ENCODE measurements at regions not wholly inside any gene's neighbourhood (a gene's known extent, or its start where the extent isn't known, plus 50 kb on each side); places are given as distances from the start of the nearest gene placed in this dataset.

- H3K36me3 ChIP-seq (ENCODE audit: insufficient read depth, low read length): no peaks in the 10 kb centered on the region
- Mint-ChIP-seq H3K4me1 (no peaks in the 10 kb centered on the region), H3K4me3 (no peak overlapping the region), H3K27ac (no peak overlapping the region), H3K36me3 (no peaks in the 10 kb centered on the region), H3K9me3 (peaks cover 0 to 15% (median 3%) of the 10 kb centered on the region in 5 donors), H3K27me3 (no peaks in the 10 kb centered on the region)
- ChIA-PET CTCF (no interaction called here), POLR2A (no interaction called here)
- no peaks in the 10 kb centered on the region for H3K27me3 ChIP-seq (ENCODE audit: insufficient read depth, low read length, poor library complexity, severe bottlenecking)
- DNase-seq: no peak
- no peaks in the 10 kb centered on the region for H3K9me3 ChIP-seq (ENCODE audit: low read length)
- no peaks in the 10 kb centered on the region for H3K4me1 ChIP-seq (ENCODE audit: insufficient read depth, low read length)
- no peak overlapping the region for H3K4me3 ChIP-seq (ENCODE audit: low read length)
- no peak overlapping the region for H3K27ac ChIP-seq (ENCODE audit: low read depth, low read length)
Measured at GRCh38 chr4:180031330-180031729, 2211.9 kb upstream of the TENM3 start.

- peaks cover 0 to 15% (median 5%) of the 10 kb centered on the region in 5 donors for H3K9me3 Mint-ChIP-seq
- H3K36me3 ChIP-seq (ENCODE audit: insufficient read depth, low read length): no peaks in the 10 kb centered on the region
- no peaks in the 10 kb centered on the region for H3K4me1 Mint-ChIP-seq
- H3K27me3 ChIP-seq (ENCODE audit: insufficient read depth, low read length, poor library complexity, severe bottlenecking): no peaks in the 10 kb centered on the region
- H3K4me1 ChIP-seq (ENCODE audit: insufficient read depth, low read length): no peaks in the 10 kb centered on the region
- H3K27me3 Mint-ChIP-seq: no peaks in the 10 kb centered on the region
- ChIA-PET POLR2A (no interaction called here), CTCF (no interaction called here)
- DNase-seq: no peak
- H3K4me3 ChIP-seq (ENCODE audit: low read length): no peak overlapping the region
- no peaks in the 10 kb centered on the region for H3K9me3 ChIP-seq (ENCODE audit: low read length)
- no peaks in the 10 kb centered on the region for H3K36me3 Mint-ChIP-seq
- H3K27ac ChIP-seq (ENCODE audit: low read depth, low read length): no peak overlapping the region
- no peak overlapping the region for H3K27ac Mint-ChIP-seq
- no peak overlapping the region for H3K4me3 Mint-ChIP-seq
Measured at GRCh38 chr4:180041576-180041975, 2201.6 kb upstream of the TENM3 start.

- H3K4me1 ChIP-seq (ENCODE audit: insufficient read depth, low read length): no peaks in the 10 kb centered on the region
- no peaks in the 10 kb centered on the region for H3K27me3 ChIP-seq (ENCODE audit: insufficient read depth, low read length, poor library complexity, severe bottlenecking)
- Mint-ChIP-seq H3K4me1 (peaks cover 2 to 4% (median 3%) of the 10 kb centered on the region in 3 donors), H3K27me3 (peaks cover 15 to 18% of the 10 kb centered on the region in 2 donors), H3K9me3 (peaks cover 4 to 20% (median 11%) of the 10 kb centered on the region in 5 donors), H3K27ac (no peak overlapping the region), H3K36me3 (no peaks in the 10 kb centered on the region), H3K4me3 (no peak overlapping the region)
- H3K9me3 ChIP-seq (ENCODE audit: low read length): no peaks in the 10 kb centered on the region
- CTCF ChIA-PET: no interaction called here
- no peak for DNase-seq
- H3K36me3 ChIP-seq (ENCODE audit: insufficient read depth, low read length): no peaks in the 10 kb centered on the region
- H3K27ac ChIP-seq (ENCODE audit: low read depth, low read length): no peak overlapping the region
- H3K4me3 ChIP-seq (ENCODE audit: low read length): no peak overlapping the region
- POLR2A ChIA-PET: no interaction called here
Measured at GRCh38 chr4:180052629-180053028, 2190.6 kb upstream of the TENM3 start.

GRCh38 chr4:180054291-180054690 lies 2188.9 kb upstream of the TENM3 start:
- Mint-ChIP-seq H3K9me3 (peaks cover 6 to 20% (median 8%) of the 10 kb centered on the region in 5 donors), H3K27me3 (peaks cover 17 to 22% of the 10 kb centered on the region in 2 donors), H3K4me3 (no peak overlapping the region), H3K27ac (no peak overlapping the region), H3K4me1 (peaks cover 2 to 4% (median 4%) of the 10 kb centered on the region in 3 donors), H3K36me3 (no peaks in the 10 kb centered on the region)
- H3K9me3 ChIP-seq (ENCODE audit: low read length): no peaks in the 10 kb centered on the region
- H3K4me1 ChIP-seq (ENCODE audit: insufficient read depth, low read length): no peaks in the 10 kb centered on the region
- no peak overlapping the region for H3K4me3 ChIP-seq (ENCODE audit: low read length)
- no peak overlapping the region for H3K27ac ChIP-seq (ENCODE audit: low read depth, low read length)
- no peaks in the 10 kb centered on the region for H3K27me3 ChIP-seq (ENCODE audit: insufficient read depth, low read length, poor library complexity, severe bottlenecking)
- CTCF ChIA-PET: no interaction called here
- POLR2A ChIA-PET: no interaction called here
- no peaks in the 10 kb centered on the region for H3K36me3 ChIP-seq (ENCODE audit: insufficient read depth, low read length)
- DNase-seq: no peak

DNA sequence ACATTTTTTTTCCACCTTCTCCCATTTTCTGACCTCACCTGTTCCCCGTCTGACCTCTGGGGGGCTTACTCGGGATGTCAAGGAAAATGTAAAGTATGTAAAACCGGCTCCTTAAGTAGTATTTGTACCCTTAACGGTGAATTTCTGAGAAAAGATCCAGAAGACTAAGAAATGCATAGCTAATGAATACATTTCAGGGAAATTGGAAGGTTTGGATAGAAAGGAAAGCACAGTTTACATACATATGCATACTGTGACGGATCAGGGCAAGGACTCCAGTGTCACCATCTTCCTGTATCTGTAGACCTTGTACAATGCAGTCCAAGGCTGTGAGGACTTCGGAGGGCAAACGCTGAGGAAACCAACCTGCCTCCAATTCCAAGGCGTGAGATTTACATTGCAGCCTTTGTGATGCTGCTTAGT lies 2185.9 kb upstream of the TENM3 start:
- Mint-ChIP-seq H3K36me3 (no peaks in the 10 kb centered on the region), H3K27me3 (peaks cover 22 to 34% of the 10 kb centered on the region in 2 donors), H3K9me3 (peaks cover 7 to 18% (median 11%) of the 10 kb centered on the region in 5 donors), H3K27ac (no peak overlapping the region), H3K4me1 (peaks cover 2 to 6% (median 4%) of the 10 kb centered on the region in 3 donors), H3K4me3 (peak overlapping the region in 1 of 7 donors; percentile 5)
- POLR2A ChIA-PET: no interaction called here
- Histone ChIP-seq H3K36me3 (ENCODE audit: insufficient read depth, low read length) (no peaks in the 10 kb centered on the region), H3K9me3 (ENCODE audit: low read length) (no peaks in the 10 kb centered on the region), H3K27ac (ENCODE audit: low read depth, low read length) (no peak overlapping the region), H3K4me1 (ENCODE audit: insufficient read depth, low read length) (no peaks in the 10 kb centered on the region), H3K27me3 (ENCODE audit: insufficient read depth, low read length, poor library complexity, severe bottlenecking) (no peaks in the 10 kb centered on the region), H3K4me3 (ENCODE audit: low read length) (no peak overlapping the region)
- CTCF ChIA-PET: no interaction called here
- no peak for DNase-seq

DNA sequence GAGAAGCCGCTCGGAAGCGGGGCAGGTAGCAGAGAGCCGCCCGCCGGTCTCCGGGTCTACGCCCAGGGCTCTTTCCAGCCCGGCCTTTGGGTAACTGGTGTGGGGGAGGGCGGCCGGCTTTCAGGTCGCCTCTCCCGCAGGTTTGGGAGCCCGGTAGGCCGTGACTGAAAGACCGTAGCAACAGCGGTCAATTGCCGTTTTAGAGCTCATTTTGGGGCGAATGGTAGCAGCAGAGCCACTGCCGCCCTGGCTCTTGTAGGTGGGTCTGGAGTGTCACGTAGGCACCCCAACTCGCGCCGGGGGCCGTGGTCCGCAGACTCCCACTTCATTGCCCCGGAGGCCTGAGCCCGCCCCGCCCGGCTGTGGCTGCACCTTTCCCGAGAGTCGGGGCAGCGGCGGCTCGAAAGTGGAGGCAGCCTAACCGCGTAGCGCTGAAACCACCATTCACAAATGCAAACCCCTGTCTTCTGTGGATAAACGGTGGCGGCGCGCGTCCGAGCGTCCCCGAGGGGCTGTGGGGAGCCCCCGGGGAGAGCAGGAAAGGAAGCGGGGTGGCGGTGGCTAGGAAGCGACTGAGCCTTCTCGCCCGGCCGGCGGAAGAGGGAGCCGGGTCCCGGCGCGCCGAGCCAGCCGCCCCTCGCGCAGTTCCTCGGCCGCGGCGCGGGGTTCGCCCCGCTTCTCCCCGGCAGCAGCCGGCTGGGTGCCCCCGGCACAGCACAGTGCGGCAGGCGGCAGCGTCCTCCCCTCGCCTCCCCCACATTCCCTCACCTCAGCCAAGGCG lies 2185.1 kb upstream of the TENM3 start:
- H3K4me1 Mint-ChIP-seq: peaks cover 2 to 6% (median 4%) of the 10 kb centered on the region in 3 donors
- POLR2A ChIA-PET: no interaction called here
- H3K36me3 ChIP-seq (ENCODE audit: insufficient read depth, low read length): no peaks in the 10 kb centered on the region
- H3K9me3 Mint-ChIP-seq: peaks cover 9 to 17% (median 11%) of the 10 kb centered on the region in 5 donors
- no peaks in the 10 kb centered on the region for H3K36me3 Mint-ChIP-seq
- no peak overlapping the region for H3K4me3 ChIP-seq (ENCODE audit: low read length)
- H3K9me3 ChIP-seq (ENCODE audit: low read length): no peaks in the 10 kb centered on the region
- no peak overlapping the region for H3K27ac ChIP-seq (ENCODE audit: low read depth, low read length)
- no peaks in the 10 kb centered on the region for H3K27me3 ChIP-seq (ENCODE audit: insufficient read depth, low read length, poor library complexity, severe bottlenecking)
- CTCF ChIA-PET: no interaction called here
- peaks cover 22 to 34% of the 10 kb centered on the region in 2 donors for H3K27me3 Mint-ChIP-seq
- no peaks in the 10 kb centered on the region for H3K4me1 ChIP-seq (ENCODE audit: insufficient read depth, low read length)
- H3K4me3 Mint-ChIP-seq: no peak overlapping the region
- DNase-seq: no peak
- H3K27ac Mint-ChIP-seq: no peak overlapping the region

DNA sequence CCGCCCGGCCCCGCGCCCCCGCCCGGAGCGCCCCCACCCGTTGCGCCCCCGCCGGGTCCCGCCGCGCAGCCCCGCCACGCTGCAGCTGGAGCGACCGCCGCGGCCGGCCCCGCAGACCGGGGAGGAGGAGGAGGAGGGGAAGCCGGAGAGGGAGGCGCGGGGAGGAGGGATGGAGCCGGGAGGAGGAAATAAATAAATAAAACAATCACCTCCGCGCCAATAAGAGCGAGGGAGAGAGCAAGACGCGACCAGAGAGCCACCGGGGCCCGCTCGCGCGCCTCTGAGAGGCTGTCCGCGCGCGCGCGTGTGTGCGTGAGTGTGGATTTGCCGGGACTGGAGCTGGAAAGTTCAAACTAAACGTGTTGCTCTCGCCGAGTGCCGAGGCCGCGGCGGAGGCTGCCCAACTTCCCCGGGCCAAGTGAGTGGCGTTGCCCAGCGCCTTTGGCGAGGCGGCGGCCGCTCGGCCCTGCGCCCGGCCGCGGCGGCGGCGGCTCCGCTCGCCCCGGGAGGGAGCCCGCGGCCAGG lies 2184.4 kb upstream of the TENM3 start:
- no peak overlapping the region for H3K27ac Mint-ChIP-seq
- Histone ChIP-seq H3K27me3 (ENCODE audit: insufficient read depth, low read length, poor library complexity, severe bottlenecking) (no peaks in the 10 kb centered on the region), H3K36me3 (ENCODE audit: insufficient read depth, low read length) (no peaks in the 10 kb centered on the region), H3K27ac (ENCODE audit: low read depth, low read length) (no peak overlapping the region), H3K4me1 (ENCODE audit: insufficient read depth, low read length) (no peaks in the 10 kb centered on the region), H3K4me3 (ENCODE audit: low read length) (no peak overlapping the region), H3K9me3 (ENCODE audit: low read length) (no peaks in the 10 kb centered on the region)
- ChIA-PET POLR2A (no interaction called here), CTCF (no interaction called here)
- H3K9me3 Mint-ChIP-seq: peaks cover 9 to 17% (median 11%) of the 10 kb centered on the region in 5 donors
- no peak overlapping the region for H3K4me3 Mint-ChIP-seq
- peaks cover 22 to 34% of the 10 kb centered on the region in 2 donors for H3K27me3 Mint-ChIP-seq
- peaks cover 2 to 6% (median 4%) of the 10 kb centered on the region in 3 donors for H3K4me1 Mint-ChIP-seq
- H3K36me3 Mint-ChIP-seq: no peaks in the 10 kb centered on the region
- DNase-seq: no peak

GRCh38 chr4:180059216-180059881 lies 2183.9 kb upstream of the TENM3 start:
- Mint-ChIP-seq H3K36me3 (no peaks in the 10 kb centered on the region), H3K9me3 (peaks cover 6 to 15% (median 11%) of the 10 kb centered on the region in 5 donors), H3K27ac (no peak overlapping the region), H3K4me1 (peaks cover 2 to 6% (median 4%) of the 10 kb centered on the region in 3 donors), H3K27me3 (peaks cover 19 to 34% of the 10 kb centered on the region in 2 donors), H3K4me3 (peak overlapping the region in 1 of 7 donors; percentile 35)
- no peaks in the 10 kb centered on the region for H3K9me3 ChIP-seq (ENCODE audit: low read length)
- no peak for DNase-seq
- ChIA-PET CTCF (no interaction called here), POLR2A (no interaction called here)
- no peaks in the 10 kb centered on the region for H3K36me3 ChIP-seq (ENCODE audit: insufficient read depth, low read length)
- H3K4me1 ChIP-seq (ENCODE audit: insufficient read depth, low read length): no peaks in the 10 kb centered on the region
- H3K27ac ChIP-seq (ENCODE audit: low read depth, low read length): no peak overlapping the region
- no peak overlapping the region for H3K4me3 ChIP-seq (ENCODE audit: low read length)
- no peaks in the 10 kb centered on the region for H3K27me3 ChIP-seq (ENCODE audit: insufficient read depth, low read length, poor library complexity, severe bottlenecking)
